Keratinocyte (primary cell): ENCODE measurements at regions not wholly inside any gene's neighbourhood (a gene's known extent, or its start where the extent isn't known, plus 50 kb on each side); places are given as distances from the start of the nearest gene placed in this dataset.

Source experiments
- DNase-seq: peaks from one replicate; pipeline ENCODE4 v3.0.0-alpha.2; 2011; ENCODE audit warnings: low read depth, missing footprints, low spot score
- FAIRE-seq: peaks from 2 replicates; lab custom pipeline; 2011; peaks lifted over from hg19 to GRCh38; lab: Jason Lieb, UNC
- H2AFZ ChIP-seq: 2 replicates; pipeline ENCODE4 v1.6.0; 2012; ENCODE audit warnings: low read length, control low read depth, inconsistent platforms; ENCODE audit not compliant: control insufficient read depth
- H3K27ac ChIP-seq: 2 replicates; pipeline ENCODE4 v1.5.1; 2011; ENCODE audit warnings: low read length; ENCODE audit not compliant: control insufficient read depth, insufficient read depth
- H3K27me3 ChIP-seq: 3 replicates; pipeline ENCODE4 v1.6.0; 2011; ENCODE audit warnings: low read length; ENCODE audit not compliant: control insufficient read depth, insufficient read depth; ENCODE audit errors: extremely low read depth
- H3K36me3 ChIP-seq, 2 experiments: 2 replicates in 1 of 2; 3 replicates in 1 of 2; pipeline ENCODE4 v1.5.1; 2011; ENCODE audit warnings: low read length in 2 of 2, mild to moderate bottlenecking in 1 of 2; ENCODE audit not compliant: control insufficient read depth in 2 of 2, insufficient read depth in 2 of 2; ENCODE audit errors: extremely low read depth in 1 of 2
- H3K4me1 ChIP-seq: 3 replicates; pipeline ENCODE4 v1.5.1; 2011; ENCODE audit warnings: low read length; ENCODE audit not compliant: control insufficient read depth, insufficient read depth; ENCODE audit errors: extremely low read depth
- H3K4me2 ChIP-seq: 3 replicates; pipeline ENCODE4 v1.6.0; 2011; ENCODE audit warnings: low read depth, low read length; ENCODE audit not compliant: control insufficient read depth, insufficient read depth; ENCODE audit errors: extremely low read depth
- H3K4me3 ChIP-seq, 3 experiments: fragments of 200-600 bp in 1 of 3; sonication (generic) in 1 of 3; 2 replicates in 2 of 3; 3 replicates in 1 of 3; pipeline ENCODE4 v1.5.1; 2011 to 2016; ENCODE audit warnings: low read length in 3 of 3, mild to moderate bottlenecking in 3 of 3, control low read depth in 2 of 3, inconsistent platforms in 1 of 3, low read depth in 1 of 3, mixed read lengths in 1 of 3, mixed run types in 1 of 3, moderate library complexity in 1 of 3; ENCODE audit not compliant: control insufficient read depth in 2 of 3, insufficient read depth in 2 of 3; ENCODE audit errors: extremely low read depth in 1 of 3
- H3K79me2 ChIP-seq: 2 replicates; pipeline ENCODE4 v1.6.0; 2012; ENCODE audit warnings: low read length; ENCODE audit not compliant: control insufficient read depth, insufficient read depth
- H3K9ac ChIP-seq: 3 replicates; pipeline ENCODE4 v1.6.0; 2011; ENCODE audit warnings: low read length; ENCODE audit not compliant: control insufficient read depth, insufficient read depth; ENCODE audit errors: extremely low read depth
- H3K9me1 ChIP-seq: 3 replicates; pipeline ENCODE4 v1.6.0; 2011; ENCODE audit warnings: low read length; ENCODE audit not compliant: control insufficient read depth, insufficient read depth; ENCODE audit errors: extremely low read depth
- H3K9me3 ChIP-seq: 2 replicates; pipeline ENCODE4 v1.5.1; 2012; ENCODE audit warnings: low read depth, low read length; ENCODE audit not compliant: control insufficient read depth
- H4K20me1 ChIP-seq: 3 replicates; pipeline ENCODE4 v1.6.0; 2011; ENCODE audit warnings: low read length; ENCODE audit not compliant: control insufficient read depth, insufficient read depth; ENCODE audit errors: extremely low read depth
- CTCF ChIP-seq, 3 experiments: IDR thresholded peaks in 1 of 3; conservative IDR thresholded peaks in 1 of 3; optimal IDR thresholded peaks in 1 of 3; 2 replicates in 2 of 3; 3 replicates in 1 of 3; pipeline versions ENCODE3 to v1.5.1; 2011; ENCODE audit warnings: low read length in 3 of 3, mild to moderate bottlenecking in 3 of 3, moderate library complexity in 2 of 3, control low read depth in 1 of 3, inconsistent platforms in 1 of 3; ENCODE audit not compliant: insufficient read depth in 2 of 3; ENCODE audit errors: extremely low read depth in 1 of 3
- EZH2 ChIP-seq: IDR thresholded peaks from one replicate; pipeline ENCODE4 v1.6.1; 2012; ENCODE audit warnings: inconsistent platforms, mild to moderate bottlenecking, low read length, moderate library complexity
- dilution Hi-C: fragments of 300-500 bp; cut with MboI; formaldehyde crosslinking; loops from one replicate; pipeline ENCODE4 v1.7.0; 2020; ENCODE audit warnings: low sequenced_read_pairs; ENCODE audit not compliant: extremely low pct_ligation_motif_present

GRCh38 chr5:98128846-98129245 is 644.6 kb upstream of the RGMB start:
- Histone ChIP-seq H2AFZ (no peak overlapping the region), H3K27me3 (no peaks in the 10 kb centered on the region), H3K79me2 (no peaks in the 10 kb centered on the region), H3K9me1 (no peaks in the 10 kb centered on the region), H4K20me1 (no peaks in the 10 kb centered on the region), H3K36me3 (no peaks in the 10 kb centered on the region), H3K4me2 (no peak overlapping the region), H3K9me3 (no peaks in the 10 kb centered on the region), H3K4me1 (no peaks in the 10 kb centered on the region), H3K9ac (no peak overlapping the region), H3K4me3 (no peak overlapping the region), H3K27ac (no peak overlapping the region)
- no peak for FAIRE-seq
- DNase-seq: no peak
- dilution Hi-C loops: no loop called here
- TF ChIP-seq EZH2 (no peak), CTCF (optimal IDR thresholded peaks at IDR 0.05 in 1 of 3, IDR thresholded peaks at IDR 0.05 in 1 of 3, conservative IDR thresholded peaks at IDR 0.05 in 1 of 3; ENCODE audit: extremely low read depth in 1 of 3, insufficient read depth in 2 of 3, low read length in 3 of 3) (no peak)

- peak; percentile 13 for FAIRE-seq
- dilution Hi-C loops: no loop called here
These were observed 643.0 kb upstream of the RGMB start for GRCh38 chr5:98130261-98131035.

More at GRCh38 chr5:98130261-98131035, 643.0 kb upstream of the RGMB start:
- TF ChIP-seq EZH2 (no peak), CTCF (optimal IDR thresholded peaks at IDR 0.05 in 1 of 3, IDR thresholded peaks at IDR 0.05 in 1 of 3, conservative IDR thresholded peaks at IDR 0.05 in 1 of 3; ENCODE audit: extremely low read depth in 1 of 3, insufficient read depth in 2 of 3, low read length in 3 of 3) (no peak)
- H4K20me1 ChIP-seq: no peaks in the 10 kb centered on the region
- no peaks in the 10 kb centered on the region for H3K9me1 ChIP-seq
- H3K27ac ChIP-seq: no peak overlapping the region
- H3K9ac ChIP-seq: no peak overlapping the region
- no peaks in the 10 kb centered on the region for H3K9me3 ChIP-seq
- no peaks in the 10 kb centered on the region for H3K79me2 ChIP-seq
- no peaks in the 10 kb centered on the region for H3K36me3 ChIP-seq
- no peak overlapping the region for H3K4me2 ChIP-seq
- no peaks in the 10 kb centered on the region for H3K4me1 ChIP-seq
- no peak overlapping the region for H3K4me3 ChIP-seq
- DNase-seq: no peak
- no peaks in the 10 kb centered on the region for H3K27me3 ChIP-seq
- H2AFZ ChIP-seq: no peak overlapping the region
